ENCODE measurements at regions not wholly inside any gene's neighbourhood (a gene's known extent, or its start where the extent isn't known, plus 50 kb on each side); places are given as distances from the start of the nearest gene placed in this dataset.
"Not testable (repeated sequence)": the region's sequence is repeated elsewhere in the genome, so short reads cannot be mapped to it uniquely, and the experiment has no call there.

GRCh38 chr4:127251423-127251822, 381.3 kb upstream of the INTU start:
- peak; percentile 37 for DNase-seq (ENCODE audit: low read depth)

- DNase-seq (ENCODE audit: low read depth), result no peak
Observed at GRCh38 chr4:127256500-127256899, 376.3 kb upstream of the INTU start.

GRCh38 chr4:127261476-127261875, 371.3 kb upstream of the INTU start:
- DNase-seq (ENCODE audit: low read depth), result no peak

- DNase-seq (ENCODE audit: low read depth), result no peak
Observed at GRCh38 chr4:127268367-127268766, 364.4 kb upstream of the INTU start.

GRCh38 chr4:127277023-127277422, 355.7 kb upstream of the INTU start:
- not testable (repeated sequence) for DNase-seq (ENCODE audit: low read depth)

GRCh38 chr4:127284236-127284635, 348.5 kb upstream of the INTU start:
- DNase-seq (ENCODE audit: low read depth), result no peak

GRCh38 chr4:127291316-127291715, 341.4 kb upstream of the INTU start:
- DNase-seq (ENCODE audit: low read depth), result no peak

- no peak for DNase-seq (ENCODE audit: low read depth)
Observed at GRCh38 chr4:127293496-127293895, 339.3 kb upstream of the INTU start.

- DNase-seq (ENCODE audit: low read depth), result peak; percentile 33
Observed at GRCh38 chr4:127304356-127304755, 328.4 kb upstream of the INTU start.

- peak; percentile 4 for DNase-seq (ENCODE audit: low read depth)
Observed at GRCh38 chr4:127307996-127308395, 324.8 kb upstream of the INTU start.

GRCh38 chr4:127309369-127310102, 323.2 kb upstream of the INTU start:
- peak; percentile 32 for DNase-seq (ENCODE audit: low read depth)

- no peak for DNase-seq (ENCODE audit: low read depth)
Observed at GRCh38 chr4:127311371-127311770, 321.4 kb upstream of the INTU start.

- no peak for DNase-seq (ENCODE audit: low read depth)
Observed at GRCh38 chr4:127311924-127312323, 320.8 kb upstream of the INTU start.

- no peak for DNase-seq (ENCODE audit: low read depth)
Observed at GRCh38 chr4:127313767-127314166, 319.0 kb upstream of the INTU start.

GRCh38 chr4:127327491-127327890, 305.3 kb upstream of the INTU start:
- no peak for DNase-seq (ENCODE audit: low read depth)

GRCh38 chr4:127335073-127335620, 297.6 kb upstream of the INTU start:
- DNase-seq (ENCODE audit: low read depth), result no peak

- DNase-seq (ENCODE audit: low read depth), result no peak
Observed at GRCh38 chr4:127335732-127336131, 297.0 kb upstream of the INTU start.

GRCh38 chr4:127343123-127343522, 289.6 kb upstream of the INTU start:
- DNase-seq (ENCODE audit: low read depth), result not testable (repeated sequence)

GRCh38 chr4:127344071-127344470, 288.7 kb upstream of the INTU start:
- DNase-seq (ENCODE audit: low read depth), result no peak

GRCh38 chr4:127347936-127348335, 284.8 kb upstream of the INTU start:
- no peak for DNase-seq (ENCODE audit: low read depth)

- no peak for DNase-seq (ENCODE audit: low read depth)
Observed at GRCh38 chr4:127352220-127353113, 280.3 kb upstream of the INTU start.

- DNase-seq (ENCODE audit: low read depth), result peak; percentile 10
Observed at GRCh38 chr4:127355743-127356142, 277.0 kb upstream of the INTU start.

GRCh38 chr4:127357765-127358164, 275.0 kb upstream of the INTU start:
- no peak for DNase-seq (ENCODE audit: low read depth)
